D721Med (cell line): ENCODE measurements at regions not wholly inside any gene's neighbourhood (a gene's known extent, or its start where the extent isn't known, plus 50 kb on each side); places are given as distances from the start of the nearest gene placed in this dataset.

Experiments
- DNase-seq: peaks from one replicate; pipeline ENCODE4 v3.0.0; 2011; ENCODE audit warnings: low spot score; ENCODE audit not compliant: insufficient read length
- FAIRE-seq: peaks from 2 replicates; lab custom pipeline; 2011; peaks lifted over from hg19 to GRCh38; lab: Jason Lieb, UNC
- CTCF ChIP-seq: IDR thresholded peaks from 2 replicates; pipeline ENCODE4 v1.5.1; 2012; ENCODE audit warnings: mild to moderate bottlenecking, control low read depth; ENCODE audit not compliant: insufficient read depth; ENCODE audit errors: missing control alignments

GRCh38 chr12:77372026-77372425 is 306.7 kb upstream of the E2F7 start:
- TF ChIP-seq CTCF, result no peak
- no peak for FAIRE-seq

GRCh38 chr12:77368379-77368778 is 303.0 kb upstream of the E2F7 start:
- TF ChIP-seq CTCF, result no peak
- FAIRE-seq, result no peak
- DNase-seq, result no peak

More at GRCh38 chr12:77372026-77372425, 306.7 kb upstream of the E2F7 start:
- DNase-seq, result no peak

- no peak for TF ChIP-seq CTCF
- FAIRE-seq (peak; percentile 58), DNase-seq (no peak)
These were observed 301.2 kb upstream of the E2F7 start for GRCh38 chr12:77366616-77367015.

- DNase-seq, result no peak
- FAIRE-seq, result no peak
- TF ChIP-seq CTCF, result no peak
These were observed 299.0 kb upstream of the E2F7 start for GRCh38 chr12:77364400-77364799.

GRCh38 chr12:77362509-77363210 is 297.3 kb upstream of the E2F7 start:
- FAIRE-seq (no peak), DNase-seq (no peak)
- no peak for TF ChIP-seq CTCF

GRCh38 chr12:77357655-77358054 is 292.3 kb upstream of the E2F7 start:
- DNase-seq (no peak), FAIRE-seq (no peak)
- TF ChIP-seq CTCF, result no peak

- DNase-seq, result no peak
- no peak for FAIRE-seq
- TF ChIP-seq CTCF, result no peak
These were observed 289.5 kb upstream of the E2F7 start for GRCh38 chr12:77354766-77355362.
